HUES64 (cell line): ENCODE measurements at regions not wholly inside any gene's neighbourhood (a gene's known extent, or its start where the extent isn't known, plus 50 kb on each side); places are given as distances from the start of the nearest gene placed in this dataset.

Experiments
- H3K27ac ChIP-seq: 2 replicates; pipeline ENCODE4 v1.7.0; 2013; ENCODE audit warnings: low read depth, low read length, inconsistent platforms
- H3K27me3 ChIP-seq: 2 replicates; pipeline ENCODE4 v1.6.1; 2013; ENCODE audit warnings: mild to moderate bottlenecking, low read length; ENCODE audit not compliant: insufficient read depth
- H3K36me3 ChIP-seq: 2 replicates; pipeline ENCODE4 v1.6.1; 2013; ENCODE audit warnings: mild to moderate bottlenecking, low read length; ENCODE audit not compliant: insufficient read depth
- H3K4me1 ChIP-seq: 2 replicates; pipeline ENCODE4 v1.6.1; 2013; ENCODE audit warnings: mild to moderate bottlenecking, low read length, moderate library complexity; ENCODE audit not compliant: insufficient read depth
- H3K4me3 ChIP-seq: 2 replicates; pipeline ENCODE4 v1.5.1; 2013; ENCODE audit warnings: mild to moderate bottlenecking, low read length, moderate library complexity
- H3K9ac ChIP-seq: 2 replicates; pipeline ENCODE4 v1.6.1; 2013; ENCODE audit warnings: mild to moderate bottlenecking, low read depth, low read length
- H3K9me3 ChIP-seq: 2 replicates; pipeline ENCODE4 v1.6.1; 2013; ENCODE audit warnings: low read depth, low read length; ENCODE audit not compliant: insufficient read depth
- WGBS: fragments of 150-250, 120-280 bp; methylation state at CpG from one replicate; pipeline ENCODE4 v1.1.7; 2013; ENCODE audit warnings: missing lambda C conversion rate; 5-methylcytosine and 5-hydroxymethylcytosine counted together

GRCh38 chrX:15948318-15948660 is 93.7 kb upstream of the AP1S2 start:
- WGBS: 91% methylated on average over 3 of the region's 5 CpGs
- Histone ChIP-seq H3K4me3 (no peak overlapping the region), H3K36me3 (no peaks in the 10 kb centered on the region), H3K9me3 (no peaks in the 10 kb centered on the region), H3K4me1 (peaks cover 18% of the 10 kb centered on the region; the same call in 1 of the 2 replicates), H3K27ac (peak overlapping the region; percentile 77), H3K9ac (no peak overlapping the region), H3K27me3 (no peaks in the 10 kb centered on the region)

- Histone ChIP-seq H3K27me3 (no peaks in the 10 kb centered on the region), H3K9ac (no peak overlapping the region; the same call in 1 of the 2 replicates), H3K36me3 (no peaks in the 10 kb centered on the region), H3K27ac (peak overlapping the region; percentile 77), H3K4me3 (no peak overlapping the region), H3K4me1 (peaks cover 18% of the 10 kb centered on the region; the same call in 1 of the 2 replicates), H3K9me3 (no peaks in the 10 kb centered on the region)
- WGBS: 4% methylated on average over 1 of the region's 1 CpG
These were observed 93.2 kb upstream of the AP1S2 start for GRCh38 chrX:15947648-15948317.

GRCh38 chrX:15946783-15947580 is 92.4 kb upstream of the AP1S2 start:
- Histone ChIP-seq H3K27me3 (no peaks in the 10 kb centered on the region), H3K4me3 (no peak overlapping the region), H3K4me1 (peaks cover 18% of the 10 kb centered on the region; the same call in 1 of the 2 replicates), H3K36me3 (no peaks in the 10 kb centered on the region), H3K9me3 (no peaks in the 10 kb centered on the region), H3K9ac (no peak overlapping the region; the same call in 1 of the 2 replicates), H3K27ac (peak overlapping the region; percentile 83)
- 60% methylated on average over 6 of the region's 6 CpGs for WGBS

GRCh38 chrX:15943391-15943790 is 88.8 kb upstream of the AP1S2 start:
- H3K4me3 ChIP-seq: no peak overlapping the region
- H3K9ac ChIP-seq: no peak overlapping the region
- H3K9me3 ChIP-seq: no peaks in the 10 kb centered on the region
- H3K4me1 ChIP-seq: peaks cover 17% of the 10 kb centered on the region; the same call in 1 of the 2 replicates
- 69% methylated on average over 2 of the region's 2 CpGs for WGBS
- H3K27ac ChIP-seq: no peak overlapping the region
- no peaks in the 10 kb centered on the region for H3K36me3 ChIP-seq
- H3K27me3 ChIP-seq: no peaks in the 10 kb centered on the region

GRCh38 chrX:15942307-15942706 is 87.7 kb upstream of the AP1S2 start:
- Histone ChIP-seq H3K9me3 (no peaks in the 10 kb centered on the region), H3K4me3 (no peak overlapping the region), H3K27ac (no peak overlapping the region), H3K9ac (no peak overlapping the region), H3K36me3 (no peaks in the 10 kb centered on the region), H3K27me3 (no peaks in the 10 kb centered on the region), H3K4me1 (peaks cover 8% of the 10 kb centered on the region; the same call in 1 of the 2 replicates)
- WGBS: 90% methylated on average over 2 of the region's 2 CpGs

GRCh38 chrX:15939737-15940136 is 85.1 kb upstream of the AP1S2 start:
- no CpG with 5 or more reads among the region's 2 CpGs for WGBS
- Histone ChIP-seq H3K4me1 (no peaks in the 10 kb centered on the region), H3K9me3 (no peaks in the 10 kb centered on the region), H3K27ac (no peak overlapping the region), H3K27me3 (no peaks in the 10 kb centered on the region), H3K9ac (no peak overlapping the region), H3K36me3 (no peaks in the 10 kb centered on the region), H3K4me3 (no peak overlapping the region)

GRCh38 chrX:15938072-15938471 is 83.5 kb upstream of the AP1S2 start:
- Histone ChIP-seq H3K27me3 (no peaks in the 10 kb centered on the region), H3K9me3 (no peaks in the 10 kb centered on the region), H3K27ac (no peak overlapping the region), H3K36me3 (no peaks in the 10 kb centered on the region), H3K9ac (no peak overlapping the region), H3K4me1 (no peaks in the 10 kb centered on the region), H3K4me3 (no peak overlapping the region)
- WGBS: 78% methylated on average over 6 of the region's 6 CpGs

- Histone ChIP-seq H3K9ac (no peak overlapping the region), H3K9me3 (no peaks in the 10 kb centered on the region), H3K27me3 (no peaks in the 10 kb centered on the region), H3K27ac (no peak overlapping the region), H3K36me3 (no peaks in the 10 kb centered on the region), H3K4me3 (no peak overlapping the region), H3K4me1 (peaks cover 9% of the 10 kb centered on the region; the same call in 1 of the 2 replicates)
- WGBS: 78% methylated on average over 1 of the region's 3 CpGs
These were observed 76.7 kb upstream of the AP1S2 start for GRCh38 chrX:15931362-15931761.

GRCh38 chrX:15930585-15930984 is 76.0 kb upstream of the AP1S2 start:
- Histone ChIP-seq H3K9me3 (no peaks in the 10 kb centered on the region), H3K27me3 (no peaks in the 10 kb centered on the region), H3K36me3 (no peaks in the 10 kb centered on the region), H3K9ac (no peak overlapping the region), H3K4me3 (no peak overlapping the region), H3K27ac (no peak overlapping the region), H3K4me1 (peaks cover 9% of the 10 kb centered on the region; the same call in 1 of the 2 replicates)
- 16% methylated on average over 4 of the region's 5 CpGs for whole genome bisulfite sequencing

- Histone ChIP-seq H3K4me1 (peaks cover 9% of the 10 kb centered on the region; the same call in 1 of the 2 replicates), H3K4me3 (no peak overlapping the region), H3K9me3 (no peaks in the 10 kb centered on the region), H3K27me3 (no peaks in the 10 kb centered on the region), H3K9ac (no peak overlapping the region), H3K27ac (no peak overlapping the region), H3K36me3 (no peaks in the 10 kb centered on the region)
- WGBS: 74% methylated on average over 2 of the region's 2 CpGs
These were observed 74.6 kb upstream of the AP1S2 start for GRCh38 chrX:15929194-15929593.

- WGBS: 94% methylated on average over 1 of the region's 1 CpG
These were observed 72.0 kb upstream of the AP1S2 start for GRCh38 chrX:15926622-15927021.

More at GRCh38 chrX:15926622-15927021, 72.0 kb upstream of the AP1S2 start:
- Histone ChIP-seq H3K36me3 (no peaks in the 10 kb centered on the region), H3K4me3 (no peak overlapping the region), H3K9me3 (no peaks in the 10 kb centered on the region), H3K9ac (no peak overlapping the region), H3K27ac (no peak overlapping the region), H3K4me1 (peaks cover 9% of the 10 kb centered on the region; the same call in 1 of the 2 replicates), H3K27me3 (no peaks in the 10 kb centered on the region)
